Vagina (tissue), 2 donors: ENCODE measurements at regions not wholly inside any gene's neighbourhood (a gene's known extent, or its start where the extent isn't known, plus 50 kb on each side); places are given as distances from the start of the nearest gene placed in this dataset.

Source experiments
- POLR2A ChIP-seq, 2 donors: fragments of 450-650 bp; IDR thresholded peaks; one replicate each; pipeline ENCODE4 v1.6.1; 2017; ENCODE audit warnings: antibody characterized with exemption in 2 of 2, mild to moderate bottlenecking in 2 of 2, moderate library complexity in 2 of 2
- TF ChIP-seq, protein P1 (sequence below), 3 experiments: fragments of 450-650 bp in 2 of 3; fragments of 200-600 bp in 1 of 3; sonication (generic) in 1 of 3; IDR thresholded peaks; one replicate each; pipeline ENCODE4 v1.5.1; 2017 to 2019; ENCODE audit warnings: antibody characterized with exemption in 3 of 3, mild to moderate bottlenecking in 2 of 3, moderate library complexity in 2 of 3

DNA sequence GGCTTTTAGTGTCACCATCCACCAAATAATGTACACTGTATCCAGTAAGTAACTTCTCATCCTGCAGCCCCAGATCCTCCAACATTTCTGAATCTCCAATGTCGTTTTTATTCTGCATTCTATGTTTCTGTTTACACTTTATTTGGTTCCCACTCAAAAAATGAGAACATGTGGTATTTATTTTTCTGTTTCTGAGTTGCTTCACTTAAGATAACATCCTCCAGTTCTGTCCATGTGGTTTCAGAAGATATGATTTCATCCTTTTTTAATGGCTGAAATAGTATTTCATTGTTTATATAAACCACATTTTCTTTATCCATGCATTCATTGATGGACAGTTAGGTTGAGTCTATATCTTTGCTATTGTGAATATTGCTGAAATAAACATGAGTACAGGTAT lies 677.3 kb upstream of the FTMT start:
- TF ChIP-seq POLR2A (IDR thresholded peaks at IDR 0.05): no peak
- TF ChIP-seq, protein P1, sequence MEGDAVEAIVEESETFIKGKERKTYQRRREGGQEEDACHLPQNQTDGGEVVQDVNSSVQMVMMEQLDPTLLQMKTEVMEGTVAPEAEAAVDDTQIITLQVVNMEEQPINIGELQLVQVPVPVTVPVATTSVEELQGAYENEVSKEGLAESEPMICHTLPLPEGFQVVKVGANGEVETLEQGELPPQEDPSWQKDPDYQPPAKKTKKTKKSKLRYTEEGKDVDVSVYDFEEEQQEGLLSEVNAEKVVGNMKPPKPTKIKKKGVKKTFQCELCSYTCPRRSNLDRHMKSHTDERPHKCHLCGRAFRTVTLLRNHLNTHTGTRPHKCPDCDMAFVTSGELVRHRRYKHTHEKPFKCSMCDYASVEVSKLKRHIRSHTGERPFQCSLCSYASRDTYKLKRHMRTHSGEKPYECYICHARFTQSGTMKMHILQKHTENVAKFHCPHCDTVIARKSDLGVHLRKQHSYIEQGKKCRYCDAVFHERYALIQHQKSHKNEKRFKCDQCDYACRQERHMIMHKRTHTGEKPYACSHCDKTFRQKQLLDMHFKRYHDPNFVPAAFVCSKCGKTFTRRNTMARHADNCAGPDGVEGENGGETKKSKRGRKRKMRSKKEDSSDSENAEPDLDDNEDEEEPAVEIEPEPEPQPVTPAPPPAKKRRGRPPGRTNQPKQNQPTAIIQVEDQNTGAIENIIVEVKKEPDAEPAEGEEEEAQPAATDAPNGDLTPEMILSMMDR (IDR thresholded peaks at IDR 0.05): no peak
